ENCODE measurements at regions not wholly inside any gene's neighbourhood (a gene's known extent, or its start where the extent isn't known, plus 50 kb on each side); places are given as distances from the start of the nearest gene placed in this dataset.

- intact Hi-C loops (cut with micrococcal nuclease) = no loop called here
- Histone ChIP-seq H3K27me3 (ENCODE audit: control insufficient read depth, insufficient read depth, low read length) (no peaks in the 10 kb centered on the region), H3K4me2 (ENCODE audit: low read depth, low read length) (no peak overlapping the region), H3K4me3 (ENCODE audit: insufficient read depth, low read depth, low read length) (no peak overlapping the region), H2BK15ac (ENCODE audit: low read depth, low read length) (no peak overlapping the region), H3K18ac (ENCODE audit: low read depth, low read length) (no peak overlapping the region), H2AFZ (replicated peaks; ENCODE audit: low read length, poor library complexity) (no peak overlapping the region), H3K9me1 (ENCODE audit: insufficient read depth, low read length) (no peaks in the 10 kb centered on the region), H3K9ac (ENCODE audit: low read depth, low read length) (no peak overlapping the region), H2BK20ac (ENCODE audit: low read depth, low read length) (no peak overlapping the region), H4K5ac (ENCODE audit: low read depth, low read length) (no peak overlapping the region), H3K4ac (ENCODE audit: low read depth, low read length) (no peak overlapping the region), H3K56ac (ENCODE audit: extremely low read depth, insufficient read depth, low read length) (no peak overlapping the region), H3K23ac (ENCODE audit: low read depth, low read length) (no peak overlapping the region), H2BK120ac (ENCODE audit: low read depth, low read length) (no peak overlapping the region), H2BK5ac (ENCODE audit: low read depth, low read length, poor library complexity, severe bottlenecking) (no peak overlapping the region), H4K20me1 (ENCODE audit: insufficient read depth, low read length) (no peaks in the 10 kb centered on the region), H3K4me1 (ENCODE audit: control insufficient read depth, insufficient read depth, low read length) (no peaks in the 10 kb centered on the region), H3K27ac (ENCODE audit: insufficient read depth, low read length) (no peak overlapping the region), H3K14ac (replicated peaks; ENCODE audit: low read depth, low read length) (no peak overlapping the region), H2AK5ac (ENCODE audit: low read depth, low read length) (no peak overlapping the region), H4K91ac (ENCODE audit: insufficient read depth, low read depth, low read length) (no peak overlapping the region), H3K79me1 (ENCODE audit: low read depth in 1 of 2, low read length in 2 of 2) (no peaks in the 10 kb centered on the region), H2AK9ac (replicated peaks; ENCODE audit: low read depth, low read length, poor library complexity) (no peak overlapping the region), H4K8ac (ENCODE audit: low read depth in 2 of 2, low read length in 2 of 2) (no peak overlapping the region), H3K9me3 (ENCODE audit: control insufficient read depth, insufficient read depth, low read length) (no peaks in the 10 kb centered on the region), H3K36me3 (ENCODE audit: control insufficient read depth, insufficient read depth, low read length) (no peaks in the 10 kb centered on the region)
- BruUV-seq (replicated peaks) = no TSS peak
- in situ Hi-C loops (cut with MboI; ENCODE audit: low sequenced_read_pairs) = no loop called here
- ChIA-PET CTCF (no interaction called here), POLR2A (ENCODE audit: unreplicated experiment) (no interaction called here)
- no peak for DNase-seq
- ATAC-seq (ENCODE audit: low read depth) = no peak
- WGBS, 2 experiments (ENCODE audit: extremely low coverage in 2 of 2, insufficient read length in 1 of 2) = 47% methylated on average over 4 of the region's 14 CpGs; no CpG with 5 or more reads in 1 of the 2 experiments
- TF ChIP-seq FOS (IDR thresholded peaks at IDR 0.05; ENCODE audit: low read depth, low read length) = no peak
- dilution Hi-C loops (cut with HindIII; ENCODE audit: low sequenced_read_pairs, unreplicated experiment) = no loop called here
These were observed 105.7 kb downstream of the IRX5 start for GRCh38 chr16:55036371-55036821.

Data from IMR-90 (cell line).